Mammary epithelial cell (primary cell): ENCODE measurements at regions not wholly inside any gene's neighbourhood (a gene's known extent, or its start where the extent isn't known, plus 50 kb on each side); places are given as distances from the start of the nearest gene placed in this dataset.

ENCODE experiments used
- CTCF ChIP-seq, 2 donors: IDR thresholded peaks in 1 of 2; conservative IDR thresholded peaks in 1 of 2; 2 replicates each; pipeline ENCODE4 v1.5.1; 2011 to 2012; ENCODE audit warnings: inconsistent platforms in 2 of 2, low read length in 2 of 2, mild to moderate bottlenecking in 2 of 2, control low read depth in 1 of 2, low read depth in 1 of 2; ENCODE audit not compliant: insufficient read depth in 1 of 2; ENCODE audit errors: extremely low read depth in 1 of 2
- EZH2 ChIP-seq: IDR thresholded peaks from 2 replicates; pipeline ENCODE4 v1.6.1; 2012; ENCODE audit warnings: low read length, inconsistent platforms, borderline replicate concordance

GRCh38 chr22:44384563-44385295 lies 72.0 kb upstream of the SHISAL1 start:
- TF ChIP-seq CTCF (conservative IDR thresholded peaks at IDR 0.05 in 1 of 2, IDR thresholded peaks at IDR 0.05 in 1 of 2; ENCODE audit: extremely low read depth in 1 of 2, insufficient read depth in 1 of 2, low read depth in 1 of 2, low read length in 2 of 2) = no peak
- no peak for TF ChIP-seq EZH2
